IMR-90 (cell line): ENCODE measurements at regions not wholly inside any gene's neighbourhood (a gene's known extent, or its start where the extent isn't known, plus 50 kb on each side); places are given as distances from the start of the nearest gene placed in this dataset.

Experiments used
- ATAC-seq: fragments of 200-7000 bp; cut with Tn5 transposase; 2 replicates; pipeline ENCODE4 v1.9.1; 2020; ENCODE audit warnings: low read depth, mild to moderate bottlenecking, moderate library complexity
- BruUV-seq: library from RNA; stranded (reverse); fragments of 400-500 nt; replicated peaks from 2 replicates; lab custom pipeline; 2021; lab: Mats Ljungman, UMichigan
- CTCF ChIA-PET: fragments of 300-600 bp; formaldehyde crosslinking; extraction: SDS; loops from one replicate; lab custom pipeline; 2021; ENCODE audit warnings: antibody characterized with exemption; lab: Yijun Ruan, JAX
- POLR2A ChIA-PET: fragments of 300-600 bp; sonication (Branson Sonifier 250); formaldehyde crosslinking; loops from one replicate; lab custom pipeline; 2022; ENCODE audit warnings: antibody characterized with exemption; ENCODE audit not compliant: unreplicated experiment; lab: Charles Lee
- DNase-seq: peaks from one replicate; pipeline ENCODE4 v3.0.0; 2013
- H2AFZ ChIP-seq: replicated peaks from 2 replicates; pipeline ENCODE3; 2013; ENCODE audit warnings: low read length, mild to moderate bottlenecking; ENCODE audit not compliant: poor library complexity
- H2AK5ac ChIP-seq: 2 replicates; pipeline ENCODE4 v1.6.1; 2013; ENCODE audit warnings: low read depth, low read length, inconsistent platforms
- H2AK9ac ChIP-seq: replicated peaks from 2 replicates; pipeline ENCODE3; 2013; ENCODE audit warnings: mild to moderate bottlenecking, low read depth, low read length, moderate library complexity; ENCODE audit not compliant: poor library complexity
- H2BK120ac ChIP-seq: 2 replicates; pipeline ENCODE4 v1.6.1; 2013; ENCODE audit warnings: low read depth, low read length, inconsistent platforms
- H2BK15ac ChIP-seq: 3 replicates; pipeline ENCODE4 v1.6.1; 2013; ENCODE audit warnings: low read depth, low read length, inconsistent platforms
- H2BK20ac ChIP-seq: 2 replicates; pipeline ENCODE4 v1.6.1; 2013; ENCODE audit warnings: low read depth, mild to moderate bottlenecking, inconsistent platforms, low read length, moderate library complexity
- H2BK5ac ChIP-seq: 2 replicates; pipeline ENCODE4 v1.6.1; 2013; ENCODE audit warnings: mild to moderate bottlenecking, low read depth, low read length, inconsistent platforms; ENCODE audit not compliant: poor library complexity, severe bottlenecking
- H3K14ac ChIP-seq: replicated peaks from 2 replicates; pipeline ENCODE4 v1.6.1; 2013; ENCODE audit warnings: low read depth, low read length, inconsistent platforms
- H3K18ac ChIP-seq: 2 replicates; pipeline ENCODE4 v1.6.1; 2013; ENCODE audit warnings: low read depth, low read length, control low read depth
- H3K23ac ChIP-seq: 2 replicates; pipeline ENCODE4 v1.6.1; 2013; ENCODE audit warnings: low read depth, low read length, inconsistent platforms
- H3K27ac ChIP-seq: 2 replicates; pipeline ENCODE4 v1.5.1; 2013; ENCODE audit warnings: mild to moderate bottlenecking, control low read depth, low read length; ENCODE audit not compliant: insufficient read depth
- H3K27me3 ChIP-seq: 2 replicates; pipeline ENCODE4 v1.6.1; 2013; ENCODE audit warnings: low read length; ENCODE audit not compliant: control insufficient read depth, insufficient read depth
- H3K36me3 ChIP-seq: 2 replicates; pipeline ENCODE4 v1.6.1; 2013; ENCODE audit warnings: low read length, mixed read lengths; ENCODE audit not compliant: control insufficient read depth, insufficient read depth
- H3K4ac ChIP-seq: 2 replicates; pipeline ENCODE4 v1.6.1; 2013; ENCODE audit warnings: low read depth, low read length, inconsistent platforms
- H3K4me1 ChIP-seq: 2 replicates; pipeline ENCODE4 v1.6.1; 2013; ENCODE audit warnings: low read length, mixed read lengths; ENCODE audit not compliant: control insufficient read depth, insufficient read depth
- H3K4me2 ChIP-seq: 2 replicates; pipeline ENCODE4 v1.6.1; 2013; ENCODE audit warnings: low read depth, mild to moderate bottlenecking, control low read depth, low read length, moderate library complexity
- H3K4me3 ChIP-seq: 2 replicates; pipeline ENCODE4 v1.5.1; 2013; ENCODE audit warnings: low read depth, mild to moderate bottlenecking, control low read depth, low read length, moderate library complexity; ENCODE audit not compliant: insufficient read depth
- H3K56ac ChIP-seq: 2 replicates; pipeline ENCODE4 v1.6.1; 2013; ENCODE audit warnings: low read length, inconsistent platforms; ENCODE audit not compliant: insufficient read depth; ENCODE audit errors: extremely low read depth
- H3K79me1 ChIP-seq, 2 experiments: 2 replicates each; pipeline ENCODE4 v1.6.1; 2013; ENCODE audit warnings: low read length in 2 of 2, inconsistent platforms in 1 of 2, low read depth in 1 of 2
- H3K9ac ChIP-seq: 2 replicates; pipeline ENCODE4 v1.6.1; 2013; ENCODE audit warnings: low read depth, low read length, control low read depth
- H3K9me1 ChIP-seq: 2 replicates; pipeline ENCODE4 v1.6.1; 2013; ENCODE audit warnings: low read length, inconsistent platforms; ENCODE audit not compliant: insufficient read depth
- H3K9me3 ChIP-seq: 2 replicates; pipeline ENCODE4 v1.6.1; 2013; ENCODE audit warnings: low read length; ENCODE audit not compliant: control insufficient read depth, insufficient read depth
- H4K20me1 ChIP-seq: 2 replicates; pipeline ENCODE4 v1.6.1; 2013; ENCODE audit warnings: low read length, inconsistent platforms; ENCODE audit not compliant: insufficient read depth
- H4K5ac ChIP-seq: 2 replicates; pipeline ENCODE4 v1.6.1; 2013; ENCODE audit warnings: mild to moderate bottlenecking, low read depth, low read length, control low read depth
- H4K8ac ChIP-seq, 2 experiments: 2 replicates each; pipeline ENCODE4 v1.6.1; 2013; ENCODE audit warnings: low read depth in 2 of 2, low read length in 2 of 2, control low read depth in 1 of 2, inconsistent platforms in 1 of 2
- H4K91ac ChIP-seq: 2 replicates; pipeline ENCODE4 v1.6.1; 2013; ENCODE audit warnings: low read depth, low read length, inconsistent platforms; ENCODE audit not compliant: insufficient read depth
- CHD1 ChIP-seq: IDR thresholded peaks from 2 replicates; pipeline ENCODE4 v1.6.1; 2012; ENCODE audit warnings: low read depth, low read length, improper control_type of control experiment
- MAFK ChIP-seq: IDR thresholded peaks from 2 replicates; pipeline ENCODE4 v1.6.1; 2012; ENCODE audit warnings: low read depth, low read length, improper control_type of control experiment
- MAZ ChIP-seq: IDR thresholded peaks from 2 replicates; pipeline ENCODE4 v1.6.1; 2012; ENCODE audit warnings: low read depth, mild to moderate bottlenecking, low read length, improper control_type of control experiment, moderate library complexity, borderline replicate concordance
- RCOR1 ChIP-seq: IDR thresholded peaks from 2 replicates; pipeline ENCODE4 v1.6.1; 2012; ENCODE audit warnings: mild to moderate bottlenecking, low read length, improper control_type of control experiment; ENCODE audit not compliant: insufficient replicate concordance
- WGBS, 2 experiments: methylation state at CpG; one replicate each; pipeline versions ENCODE4 v1.1.5 to v1.1.7; 2013; ENCODE audit warnings: missing lambda C conversion rate in 2 of 2; ENCODE audit not compliant: insufficient read length in 1 of 2; ENCODE audit errors: extremely low coverage in 2 of 2; 5-methylcytosine and 5-hydroxymethylcytosine counted together
- dilution Hi-C: fragments of 300-500 bp; cut with HindIII; formaldehyde crosslinking; loops from one replicate; pipeline ENCODE4 v1.14.3; 2018; ENCODE audit warnings: low sequenced_read_pairs; ENCODE audit not compliant: unreplicated experiment
- in situ Hi-C: fragments of 300-500 bp; cut with MboI; formaldehyde crosslinking; loops from 3 replicates; pipeline ENCODE4 v1.14.3; 2019; ENCODE audit warnings: low sequenced_read_pairs, inconsistent platforms, mixed read lengths
- intact Hi-C: fragments of 100-400 bp; cut with micrococcal nuclease; formaldehyde crosslinking; loops from 2 replicates; pipeline ENCODE4 v1.10.0; 2022
- TF ChIP-seq, protein P1 (sequence below): conservative IDR thresholded peaks from 2 replicates; pipeline ENCODE4 v1.5.1; 2012; ENCODE audit warnings: mild to moderate bottlenecking, low read depth, low read length, improper control_type of control experiment

GRCh38 chr5:29794141-29794787, 1399.2 kb upstream of the CDH6 start:
- H4K91ac ChIP-seq = no peak overlapping the region
- intact Hi-C loops = no loop called here
- H4K5ac ChIP-seq = no peak overlapping the region
- no peak overlapping the region for H3K27ac ChIP-seq
- H2AFZ ChIP-seq = no peak overlapping the region
- no peak overlapping the region for H3K56ac ChIP-seq
- ChIA-PET CTCF (no interaction called here), POLR2A (no interaction called here)
- TF ChIP-seq MAZ (no peak), MAFK (no peak), CHD1 (no peak), RCOR1 (no peak)
- TF ChIP-seq, protein P1, sequence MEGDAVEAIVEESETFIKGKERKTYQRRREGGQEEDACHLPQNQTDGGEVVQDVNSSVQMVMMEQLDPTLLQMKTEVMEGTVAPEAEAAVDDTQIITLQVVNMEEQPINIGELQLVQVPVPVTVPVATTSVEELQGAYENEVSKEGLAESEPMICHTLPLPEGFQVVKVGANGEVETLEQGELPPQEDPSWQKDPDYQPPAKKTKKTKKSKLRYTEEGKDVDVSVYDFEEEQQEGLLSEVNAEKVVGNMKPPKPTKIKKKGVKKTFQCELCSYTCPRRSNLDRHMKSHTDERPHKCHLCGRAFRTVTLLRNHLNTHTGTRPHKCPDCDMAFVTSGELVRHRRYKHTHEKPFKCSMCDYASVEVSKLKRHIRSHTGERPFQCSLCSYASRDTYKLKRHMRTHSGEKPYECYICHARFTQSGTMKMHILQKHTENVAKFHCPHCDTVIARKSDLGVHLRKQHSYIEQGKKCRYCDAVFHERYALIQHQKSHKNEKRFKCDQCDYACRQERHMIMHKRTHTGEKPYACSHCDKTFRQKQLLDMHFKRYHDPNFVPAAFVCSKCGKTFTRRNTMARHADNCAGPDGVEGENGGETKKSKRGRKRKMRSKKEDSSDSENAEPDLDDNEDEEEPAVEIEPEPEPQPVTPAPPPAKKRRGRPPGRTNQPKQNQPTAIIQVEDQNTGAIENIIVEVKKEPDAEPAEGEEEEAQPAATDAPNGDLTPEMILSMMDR = no peak
- no peak overlapping the region for H3K18ac ChIP-seq
- no peak overlapping the region for H2AK9ac ChIP-seq
- H3K4me2 ChIP-seq = no peak overlapping the region
- H3K27me3 ChIP-seq = no peaks in the 10 kb centered on the region
- no peak overlapping the region for H3K14ac ChIP-seq
- H2BK5ac ChIP-seq = no peak overlapping the region
- no peak overlapping the region for H4K8ac ChIP-seq
- no peaks in the 10 kb centered on the region for H3K36me3 ChIP-seq
- H2AK5ac ChIP-seq = no peak overlapping the region
- no peak overlapping the region for H3K4ac ChIP-seq
- no peak for ATAC-seq
- no peaks in the 10 kb centered on the region for H3K4me1 ChIP-seq
- H3K9ac ChIP-seq = no peak overlapping the region
- H4K20me1 ChIP-seq = no peaks in the 10 kb centered on the region
- H3K79me1 ChIP-seq = no peaks in the 10 kb centered on the region
- no peak for DNase-seq
- no peak overlapping the region for H3K4me3 ChIP-seq
- peaks cover 2% of the 10 kb centered on the region; the same call in 1 of the 2 replicates for H3K9me3 ChIP-seq
- BruUV-seq = no TSS peak
- no peak overlapping the region for H2BK20ac ChIP-seq
- no peak overlapping the region for H2BK120ac ChIP-seq
- H3K23ac ChIP-seq = no peak overlapping the region
- in situ Hi-C loops = no loop called here
- no CpG with 5 or more reads among the region's 5 CpGs for WGBS, 2 experiments
- no peak overlapping the region for H2BK15ac ChIP-seq
- dilution Hi-C loops = no loop called here
- no peaks in the 10 kb centered on the region for H3K9me1 ChIP-seq
